Neural cell (in vitro differentiated cells): ENCODE measurements at regions not wholly inside any gene's neighbourhood (a gene's known extent, or its start where the extent isn't known, plus 50 kb on each side); places are given as distances from the start of the nearest gene placed in this dataset.

ENCODE experiments used
- H2AFZ ChIP-seq: fragments of 200-600, 300-800 bp; sonication (generic), shearing (Covaris generic); 2 replicates; pipeline ENCODE4 v1.6.0; 2014; ENCODE audit warnings: low read depth, mild to moderate bottlenecking, antibody characterized with exemption, low read length, moderate library complexity
- H3F3A ChIP-seq: fragments of 200-600 bp; shearing (Covaris generic); 2 replicates; pipeline ENCODE4 v1.6.1; 2016; ENCODE audit warnings: mild to moderate bottlenecking, moderate library complexity, mixed read lengths, antibody characterized with exemption, low read length; ENCODE audit not compliant: insufficient read depth, poor library complexity, severe bottlenecking
- H3K27ac ChIP-seq: fragments of 200-600, 300-800 bp; sonication (generic), shearing (Covaris generic); 2 replicates; pipeline ENCODE4 v1.5.1; 2014; ENCODE audit warnings: mild to moderate bottlenecking, low read length, moderate library complexity
- H3K27me3 ChIP-seq: fragments of 300-800, 200-600 bp; sonication (generic), shearing (Covaris generic); 2 replicates; pipeline ENCODE4 v1.6.0; 2014; ENCODE audit warnings: mild to moderate bottlenecking, low read depth, low read length, moderate library complexity; ENCODE audit not compliant: insufficient read depth
- H3K36me3 ChIP-seq: fragments of 300-800, 200-600 bp; sonication (generic), shearing (Covaris generic); 2 replicates; pipeline ENCODE4 v1.5.1; 2014; ENCODE audit warnings: mild to moderate bottlenecking, antibody characterized with exemption, low read length, moderate library complexity; ENCODE audit not compliant: insufficient read depth
- H3K4me2 ChIP-seq: fragments of 300-800, 200-600 bp; sonication (generic), shearing (Covaris generic); 2 replicates; pipeline ENCODE4 v1.6.0; 2014; ENCODE audit warnings: mild to moderate bottlenecking, low read length
- H3K4me3 ChIP-seq: fragments of 300-800, 200-600 bp; sonication (generic), shearing (Covaris generic); 2 replicates; pipeline ENCODE4 v1.5.1; 2014; ENCODE audit warnings: mild to moderate bottlenecking, low read length, moderate library complexity
- H3K79me2 ChIP-seq: fragments of 200-600 bp; shearing (Covaris generic); replicated peaks from 2 replicates; pipeline ENCODE4 v1.6.0; 2014; ENCODE audit warnings: mild to moderate bottlenecking, low read length, moderate library complexity; ENCODE audit not compliant: insufficient read depth
- H3K9ac ChIP-seq: fragments of 300-800, 200-600 bp; sonication (generic), shearing (Covaris generic); 2 replicates; pipeline ENCODE4 v1.6.1; 2016; ENCODE audit warnings: mild to moderate bottlenecking, low read length, mixed read lengths
- H3K9me2 ChIP-seq: fragments of 200-600 bp; shearing (Covaris generic); 2 replicates; pipeline ENCODE4 v1.6.1; 2016; ENCODE audit warnings: mild to moderate bottlenecking, low read length, mixed read lengths; ENCODE audit not compliant: insufficient read depth
- H3K9me3 ChIP-seq: fragments of 200-600, 300-800 bp; sonication (generic), shearing (Covaris generic); 2 replicates; pipeline ENCODE4 v1.6.1; 2016; ENCODE audit warnings: mild to moderate bottlenecking, mixed run types, low read length, moderate library complexity, mixed read lengths
- H4K20me1 ChIP-seq: fragments of 200-600 bp; shearing (Covaris generic); 2 replicates; pipeline ENCODE4 v1.6.1; 2016; ENCODE audit warnings: mild to moderate bottlenecking, mixed run types; ENCODE audit not compliant: insufficient read depth
- EP300 ChIP-seq: fragments of 450-650 bp; conservative IDR thresholded peaks from 2 replicates; pipeline ENCODE4 v1.6.1; 2014; ENCODE audit warnings: antibody characterized with exemption, mild to moderate bottlenecking, moderate library complexity; ENCODE audit not compliant: poor library complexity, severe bottlenecking
- EZH2 ChIP-seq: fragments of 200-600, 300-800 bp; shearing (Covaris generic), sonication (generic); IDR thresholded peaks from 2 replicates; pipeline ENCODE4 v1.6.1; 2014; ENCODE audit warnings: antibody characterized with exemption, low read length, borderline replicate concordance, mild to moderate bottlenecking; ENCODE audit not compliant: insufficient read depth, poor library complexity, severe bottlenecking
- MXI1 ChIP-seq: fragments of 450-650 bp; conservative IDR thresholded peaks from 2 replicates; pipeline ENCODE4 v1.6.1; 2014; ENCODE audit warnings: antibody characterized with exemption, mild to moderate bottlenecking; ENCODE audit not compliant: poor library complexity, severe bottlenecking
- POLR2AphosphoS5 ChIP-seq: IDR thresholded peaks from 2 replicates; pipeline ENCODE4 v1.6.1; 2012
- RAD21 ChIP-seq: fragments of 450-650 bp; conservative IDR thresholded peaks from 2 replicates; pipeline ENCODE4 v1.6.1; 2014; ENCODE audit warnings: antibody characterized with exemption, mild to moderate bottlenecking, moderate library complexity
- SMC3 ChIP-seq: fragments of 450-650 bp; conservative IDR thresholded peaks from 2 replicates; pipeline ENCODE4 v1.6.1; 2014; ENCODE audit warnings: antibody characterized with exemption, mild to moderate bottlenecking, moderate library complexity; ENCODE audit not compliant: poor library complexity
- TAF1 ChIP-seq: IDR thresholded peaks from 2 replicates; pipeline ENCODE4 v1.6.1; 2012; ENCODE audit warnings: low read depth
- TF ChIP-seq, protein P1 (sequence below): IDR thresholded peaks from 2 replicates; pipeline ENCODE4 v1.6.1; 2012; ENCODE audit warnings: borderline replicate concordance
- TF ChIP-seq, protein P2 (sequence below): fragments of 450-650 bp; IDR thresholded peaks from 2 replicates; pipeline ENCODE4 v1.5.1; 2014; ENCODE audit warnings: antibody characterized with exemption, mild to moderate bottlenecking, moderate library complexity; ENCODE audit not compliant: poor library complexity, severe bottlenecking

DNA sequence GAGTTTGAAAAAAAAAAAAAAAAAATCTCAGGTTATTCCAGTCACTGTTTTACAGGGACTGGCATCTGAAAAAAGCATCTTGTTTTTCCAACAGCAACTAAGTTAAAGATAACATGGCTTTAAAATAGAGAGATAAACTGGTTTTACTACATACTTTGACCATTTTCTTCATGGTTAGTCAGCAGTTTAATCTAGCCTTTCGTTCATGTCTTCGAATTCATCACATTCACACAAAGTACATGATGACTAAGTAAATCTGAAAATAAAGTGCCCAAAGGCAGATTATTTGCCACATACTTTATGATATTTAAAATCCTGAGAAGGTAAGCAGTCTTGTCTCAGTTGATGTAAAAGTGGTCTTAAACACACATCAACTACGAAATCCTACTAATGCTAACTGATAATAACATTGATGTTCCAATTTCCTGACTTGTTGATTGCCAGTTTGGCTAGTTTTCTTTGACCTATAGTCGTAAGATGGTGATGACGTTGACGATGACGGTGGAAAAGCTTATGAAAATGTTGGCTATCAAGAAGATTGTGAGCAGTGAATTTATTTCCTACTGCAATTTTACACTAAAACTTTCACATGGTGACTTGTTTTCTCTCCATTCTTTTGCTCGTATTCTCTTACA is 540.5 kb upstream of the BOD1L1 start:
- H3K4me2 ChIP-seq = no peak overlapping the region
- TF ChIP-seq SMC3 (no peak), MXI1 (no peak), TAF1 (no peak), POLR2AphosphoS5 (no peak), RAD21 (no peak), EP300 (no peak), EZH2 (no peak)
- TF ChIP-seq, protein P1, sequence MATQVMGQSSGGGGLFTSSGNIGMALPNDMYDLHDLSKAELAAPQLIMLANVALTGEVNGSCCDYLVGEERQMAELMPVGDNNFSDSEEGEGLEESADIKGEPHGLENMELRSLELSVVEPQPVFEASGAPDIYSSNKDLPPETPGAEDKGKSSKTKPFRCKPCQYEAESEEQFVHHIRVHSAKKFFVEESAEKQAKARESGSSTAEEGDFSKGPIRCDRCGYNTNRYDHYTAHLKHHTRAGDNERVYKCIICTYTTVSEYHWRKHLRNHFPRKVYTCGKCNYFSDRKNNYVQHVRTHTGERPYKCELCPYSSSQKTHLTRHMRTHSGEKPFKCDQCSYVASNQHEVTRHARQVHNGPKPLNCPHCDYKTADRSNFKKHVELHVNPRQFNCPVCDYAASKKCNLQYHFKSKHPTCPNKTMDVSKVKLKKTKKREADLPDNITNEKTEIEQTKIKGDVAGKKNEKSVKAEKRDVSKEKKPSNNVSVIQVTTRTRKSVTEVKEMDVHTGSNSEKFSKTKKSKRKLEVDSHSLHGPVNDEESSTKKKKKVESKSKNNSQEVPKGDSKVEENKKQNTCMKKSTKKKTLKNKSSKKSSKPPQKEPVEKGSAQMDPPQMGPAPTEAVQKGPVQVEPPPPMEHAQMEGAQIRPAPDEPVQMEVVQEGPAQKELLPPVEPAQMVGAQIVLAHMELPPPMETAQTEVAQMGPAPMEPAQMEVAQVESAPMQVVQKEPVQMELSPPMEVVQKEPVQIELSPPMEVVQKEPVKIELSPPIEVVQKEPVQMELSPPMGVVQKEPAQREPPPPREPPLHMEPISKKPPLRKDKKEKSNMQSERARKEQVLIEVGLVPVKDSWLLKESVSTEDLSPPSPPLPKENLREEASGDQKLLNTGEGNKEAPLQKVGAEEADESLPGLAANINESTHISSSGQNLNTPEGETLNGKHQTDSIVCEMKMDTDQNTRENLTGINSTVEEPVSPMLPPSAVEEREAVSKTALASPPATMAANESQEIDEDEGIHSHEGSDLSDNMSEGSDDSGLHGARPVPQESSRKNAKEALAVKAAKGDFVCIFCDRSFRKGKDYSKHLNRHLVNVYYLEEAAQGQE = no peak
- TF ChIP-seq, protein P2, sequence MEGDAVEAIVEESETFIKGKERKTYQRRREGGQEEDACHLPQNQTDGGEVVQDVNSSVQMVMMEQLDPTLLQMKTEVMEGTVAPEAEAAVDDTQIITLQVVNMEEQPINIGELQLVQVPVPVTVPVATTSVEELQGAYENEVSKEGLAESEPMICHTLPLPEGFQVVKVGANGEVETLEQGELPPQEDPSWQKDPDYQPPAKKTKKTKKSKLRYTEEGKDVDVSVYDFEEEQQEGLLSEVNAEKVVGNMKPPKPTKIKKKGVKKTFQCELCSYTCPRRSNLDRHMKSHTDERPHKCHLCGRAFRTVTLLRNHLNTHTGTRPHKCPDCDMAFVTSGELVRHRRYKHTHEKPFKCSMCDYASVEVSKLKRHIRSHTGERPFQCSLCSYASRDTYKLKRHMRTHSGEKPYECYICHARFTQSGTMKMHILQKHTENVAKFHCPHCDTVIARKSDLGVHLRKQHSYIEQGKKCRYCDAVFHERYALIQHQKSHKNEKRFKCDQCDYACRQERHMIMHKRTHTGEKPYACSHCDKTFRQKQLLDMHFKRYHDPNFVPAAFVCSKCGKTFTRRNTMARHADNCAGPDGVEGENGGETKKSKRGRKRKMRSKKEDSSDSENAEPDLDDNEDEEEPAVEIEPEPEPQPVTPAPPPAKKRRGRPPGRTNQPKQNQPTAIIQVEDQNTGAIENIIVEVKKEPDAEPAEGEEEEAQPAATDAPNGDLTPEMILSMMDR = no peak
- no peak overlapping the region for H3K27ac ChIP-seq

DNA sequence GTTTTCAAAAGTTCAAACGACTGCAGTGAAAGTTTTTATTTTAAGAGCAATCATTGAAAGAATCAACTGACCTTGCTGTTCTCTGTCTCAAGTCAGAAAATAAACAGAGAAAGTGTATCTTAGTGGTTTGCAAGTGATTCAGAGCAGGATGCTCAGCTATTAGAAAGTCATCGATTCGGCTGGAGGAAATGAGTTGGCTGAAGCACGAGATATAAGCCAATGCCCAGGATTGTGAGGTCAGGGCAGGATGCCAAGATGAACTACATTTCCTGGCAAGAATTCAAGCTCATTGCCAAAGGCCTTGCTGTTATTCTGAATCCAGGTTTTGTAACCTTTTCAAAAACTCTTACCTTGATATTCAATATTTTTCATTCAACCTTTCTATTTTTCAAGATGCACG is 541.4 kb upstream of the BOD1L1 start:
- no peaks in the 10 kb centered on the region for H3K9me3 ChIP-seq
- H3F3A ChIP-seq = no peaks in the 10 kb centered on the region
- H4K20me1 ChIP-seq = no peaks in the 10 kb centered on the region
- H3K79me2 ChIP-seq = no peaks in the 10 kb centered on the region
- TF ChIP-seq, protein P1 = no peak
- TF ChIP-seq, protein P2 = no peak
- no peak for TF ChIP-seq POLR2AphosphoS5
- H3K4me3 ChIP-seq = no peak overlapping the region
- H3K36me3 ChIP-seq = no peaks in the 10 kb centered on the region
- no peaks in the 10 kb centered on the region for H3K9me2 ChIP-seq
- H3K9ac ChIP-seq = no peak overlapping the region
- no peak overlapping the region for H3K4me2 ChIP-seq
- H2AFZ ChIP-seq = no peak overlapping the region
- H3K27me3 ChIP-seq = no peaks in the 10 kb centered on the region
- H3K27ac ChIP-seq = no peak overlapping the region

More for the DNA sequence above, 540.5 kb upstream of the BOD1L1 start:
- no peaks in the 10 kb centered on the region for H3F3A ChIP-seq
- no peaks in the 10 kb centered on the region for H3K9me2 ChIP-seq
- no peaks in the 10 kb centered on the region for H3K36me3 ChIP-seq
- H3K27me3 ChIP-seq = no peaks in the 10 kb centered on the region
- H3K9ac ChIP-seq = no peak overlapping the region
- no peak overlapping the region for H3K4me3 ChIP-seq
- H2AFZ ChIP-seq = no peak overlapping the region
- no peaks in the 10 kb centered on the region for H3K79me2 ChIP-seq
- no peaks in the 10 kb centered on the region for H4K20me1 ChIP-seq
- no peaks in the 10 kb centered on the region for H3K9me3 ChIP-seq
